OCI-LY1 (cell line): ENCODE measurements at regions not wholly inside any gene's neighbourhood (a gene's known extent, or its start where the extent isn't known, plus 50 kb on each side); places are given as distances from the start of the nearest gene placed in this dataset.
"Not testable (repeated sequence)": the region's sequence is repeated elsewhere in the genome, so short reads cannot be mapped to it uniquely, and the experiment has no call there.

Source experiments
- H2AFZ ChIP-seq: fragments of 200-600 bp; sonication (generic), shearing (Covaris generic); 2 replicates; pipeline ENCODE4 v1.6.0; 2014; ENCODE audit warnings: antibody characterized with exemption, mild to moderate bottlenecking, low read length
- H3F3A ChIP-seq: fragments of 200-600 bp; sonication (generic), shearing (Covaris generic); 2 replicates; pipeline ENCODE4 v1.6.0; 2014; ENCODE audit warnings: mild to moderate bottlenecking, antibody characterized with exemption, low read length, moderate library complexity; ENCODE audit not compliant: insufficient read depth
- H3K27ac ChIP-seq: fragments of 200-600 bp; sonication (generic); 2 replicates; pipeline ENCODE4 v1.5.1; 2014; ENCODE audit warnings: low read length, mixed run types, mild to moderate bottlenecking, low read depth; ENCODE audit not compliant: poor library complexity, severe bottlenecking
- H3K27me3 ChIP-seq: fragments of 200-600 bp; sonication (generic); 2 replicates; pipeline ENCODE4 v1.6.0; 2014; ENCODE audit warnings: antibody characterized with exemption, mild to moderate bottlenecking, low read length, moderate library complexity; ENCODE audit not compliant: insufficient read depth
- H3K36me3 ChIP-seq: fragments of 200-600 bp; sonication (generic); 2 replicates; pipeline ENCODE4 v1.6.1; 2014; ENCODE audit warnings: mild to moderate bottlenecking, antibody characterized with exemption, low read length, moderate library complexity, mixed read lengths; ENCODE audit not compliant: insufficient read depth
- H3K4me1 ChIP-seq: fragments of 200-600 bp; sonication (generic); 2 replicates; pipeline ENCODE4 v1.5.1; 2014; ENCODE audit warnings: mild to moderate bottlenecking, low read length, moderate library complexity; ENCODE audit not compliant: insufficient read depth, severe bottlenecking
- H3K4me2 ChIP-seq: fragments of 200-600 bp; sonication (generic), shearing (Covaris generic); 2 replicates; pipeline ENCODE4 v1.6.1; 2014; ENCODE audit warnings: low read length
- H3K4me3 ChIP-seq: fragments of 200-600 bp; sonication (generic); 2 replicates; pipeline ENCODE4 v1.5.1; 2014; ENCODE audit warnings: low read length, low read depth, mild to moderate bottlenecking, mixed read lengths; ENCODE audit not compliant: poor library complexity, severe bottlenecking
- H3K79me2 ChIP-seq: fragments of 200-600 bp; shearing (Covaris generic); 2 replicates; pipeline ENCODE4 v1.6.1; 2016; ENCODE audit warnings: mixed run types, low read length, mixed read lengths; ENCODE audit not compliant: insufficient read depth
- H3K9ac ChIP-seq: fragments of 200-600 bp; sonication (generic), shearing (Covaris generic); 2 replicates; pipeline ENCODE4 v1.6.1; 2014; ENCODE audit warnings: mild to moderate bottlenecking, low read length, mixed read lengths
- H3K9me2 ChIP-seq: fragments of 200-600 bp; sonication (generic), shearing (Covaris generic); 2 replicates; pipeline ENCODE4 v1.6.1; 2014; ENCODE audit warnings: low read depth, mild to moderate bottlenecking, low read length, mixed read lengths
- H3K9me3 ChIP-seq: fragments of 200-600 bp; shearing (Covaris generic); 2 replicates; pipeline ENCODE4 v1.6.1; 2014; ENCODE audit warnings: low read length, mixed read lengths
- H4K20me1 ChIP-seq: fragments of 200-600 bp; sonication (generic), shearing (Covaris generic); 2 replicates; pipeline ENCODE4 v1.6.0; 2016; ENCODE audit warnings: mild to moderate bottlenecking, low read length; ENCODE audit not compliant: insufficient read depth
- CTCF ChIP-seq: fragments of 200-600 bp; sonication (generic), shearing (Covaris generic); IDR thresholded peaks from 2 replicates; pipeline ENCODE4 v1.5.1; 2017; ENCODE audit warnings: mild to moderate bottlenecking, antibody characterized with exemption, low read length, moderate library complexity, mixed read lengths
- EZH2 ChIP-seq: fragments of 200-600 bp; sonication (generic), shearing (Covaris generic); IDR thresholded peaks from 2 replicates; pipeline ENCODE4 v1.8.0; 2017; ENCODE audit warnings: borderline replicate concordance, mixed run types, mild to moderate bottlenecking, antibody characterized with exemption, low read length, moderate library complexity, mixed read lengths

- no peak overlapping the region for H2AFZ ChIP-seq
- H3K79me2 ChIP-seq = no peaks in the 10 kb centered on the region
- H3K9me3 ChIP-seq = no peaks in the 10 kb centered on the region
- H4K20me1 ChIP-seq = no peaks in the 10 kb centered on the region
- no peak overlapping the region for H3K4me2 ChIP-seq
- H3F3A ChIP-seq = no peaks in the 10 kb centered on the region
- no peaks in the 10 kb centered on the region for H3K36me3 ChIP-seq
- H3K27me3 ChIP-seq = no peaks in the 10 kb centered on the region
- H3K9me2 ChIP-seq = no peaks in the 10 kb centered on the region
- H3K27ac ChIP-seq = no peak overlapping the region
- no peaks in the 10 kb centered on the region for H3K4me1 ChIP-seq
- TF ChIP-seq CTCF (no peak), EZH2 (no peak)
- no peak overlapping the region for H3K4me3 ChIP-seq
- no peak overlapping the region for H3K9ac ChIP-seq
Observed at GRCh38 chr4:162475246-162475645, 311.4 kb upstream of the FSTL5 start.

- H3K27ac ChIP-seq = no peak overlapping the region
- H3K36me3 ChIP-seq = no peaks in the 10 kb centered on the region
- no peaks in the 10 kb centered on the region for H4K20me1 ChIP-seq
- no peak overlapping the region for H3K4me3 ChIP-seq
- H3K4me1 ChIP-seq = no peaks in the 10 kb centered on the region
- no peak overlapping the region for H3K4me2 ChIP-seq
- no peaks in the 10 kb centered on the region for H3K27me3 ChIP-seq
- H3K9ac ChIP-seq = no peak overlapping the region
- no peaks in the 10 kb centered on the region for H3K9me3 ChIP-seq
- no peaks in the 10 kb centered on the region for H3K9me2 ChIP-seq
- H3K79me2 ChIP-seq = no peaks in the 10 kb centered on the region
- no peaks in the 10 kb centered on the region for H3F3A ChIP-seq
- TF ChIP-seq CTCF (no peak), EZH2 (no peak)
- H2AFZ ChIP-seq = no peak overlapping the region
Observed at GRCh38 chr4:162469977-162470376, 306.2 kb upstream of the FSTL5 start.

GRCh38 chr4:162465356-162465755 lies 301.6 kb upstream of the FSTL5 start:
- H3K27me3 ChIP-seq, H3K9me3 ChIP-seq, H3K4me1 ChIP-seq, H3K9ac ChIP-seq, H3K79me2 ChIP-seq, H3K9me2 ChIP-seq, H3K4me2 ChIP-seq, H2AFZ ChIP-seq, H3K36me3 ChIP-seq, H4K20me1 ChIP-seq, H3K4me3 ChIP-seq, H3K27ac ChIP-seq, H3F3A ChIP-seq: not testable (repeated sequence)

- Histone ChIP-seq H3K27ac (no peak overlapping the region), H3K4me2 (no peak overlapping the region), H3K9me3 (no peaks in the 10 kb centered on the region), H2AFZ (no peak overlapping the region), H3K4me3 (no peak overlapping the region), H3K9me2 (no peaks in the 10 kb centered on the region), H3F3A (no peaks in the 10 kb centered on the region), H4K20me1 (no peaks in the 10 kb centered on the region), H3K4me1 (no peaks in the 10 kb centered on the region), H3K9ac (no peak overlapping the region), H3K36me3 (no peaks in the 10 kb centered on the region), H3K79me2 (no peaks in the 10 kb centered on the region), H3K27me3 (no peaks in the 10 kb centered on the region)
- TF ChIP-seq CTCF (peak; percentile 13; the same call in 1 of the 2 replicates), EZH2 (no peak)
Observed at GRCh38 chr4:162461952-162462351, 298.2 kb upstream of the FSTL5 start.
